Stimulated activated CD8-positive, alpha-beta memory T cell treated with anti-CD3 and anti-CD28 coated beads, Interleukin-4, amount 100 ng/mL, for 4 hours (primary cell): ENCODE measurements at regions not wholly inside any gene's neighbourhood (a gene's known extent, or its start where the extent isn't known, plus 50 kb on each side); places are given as distances from the start of the nearest gene placed in this dataset.
"Not testable (repeated sequence)": the region's sequence is repeated elsewhere in the genome, so short reads cannot be mapped to it uniquely, and the experiment has no call there.

Source experiments
- DNase-seq, 2 donors: peaks; one replicate each; pipeline ENCODE4 v3.0.0-alpha.2; 2020; ENCODE audit warnings: low read depth in 2 of 2, low spot score in 1 of 2

DNA sequence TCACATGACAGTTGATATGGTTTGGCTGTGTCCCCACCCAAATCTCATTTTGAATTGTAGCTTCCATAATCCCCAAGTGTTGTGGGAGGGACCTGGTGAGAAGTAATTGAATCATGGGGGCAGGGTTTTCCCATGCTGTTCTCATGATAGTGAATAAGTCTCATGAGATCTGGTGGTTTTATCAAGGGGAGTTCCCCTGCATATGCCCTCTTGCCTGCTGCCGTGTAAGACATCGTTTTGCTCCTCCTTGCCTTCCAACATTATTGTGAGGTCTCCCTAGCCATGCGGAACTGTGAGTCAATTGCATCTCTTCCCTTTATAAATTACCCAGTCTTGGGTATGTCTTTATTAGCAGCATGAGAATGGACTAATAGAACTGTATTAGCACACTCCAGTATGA is 382.4 kb upstream of the PODXL start:
- DNase-seq, result not testable (repeated sequence)

DNA sequence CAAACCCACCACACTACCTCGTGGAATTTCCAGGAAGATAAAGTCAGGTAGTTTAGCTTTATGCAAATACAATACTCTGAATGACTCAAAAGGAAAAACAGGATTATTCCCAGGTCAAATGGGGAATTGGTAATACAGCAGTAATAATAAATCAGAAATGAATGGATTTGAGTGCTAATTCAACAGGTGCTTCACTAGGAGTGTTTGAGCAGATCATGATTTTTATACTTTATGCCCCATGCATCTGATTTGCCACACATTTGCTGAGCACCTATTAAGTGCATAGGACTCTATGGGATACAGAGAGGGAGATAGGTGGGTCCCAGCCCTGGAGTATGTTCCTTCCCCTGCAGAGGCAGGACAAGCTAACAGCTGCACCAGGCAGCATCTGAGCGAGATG is 381.4 kb upstream of the PODXL start:
- DNase-seq, result no peak

DNA sequence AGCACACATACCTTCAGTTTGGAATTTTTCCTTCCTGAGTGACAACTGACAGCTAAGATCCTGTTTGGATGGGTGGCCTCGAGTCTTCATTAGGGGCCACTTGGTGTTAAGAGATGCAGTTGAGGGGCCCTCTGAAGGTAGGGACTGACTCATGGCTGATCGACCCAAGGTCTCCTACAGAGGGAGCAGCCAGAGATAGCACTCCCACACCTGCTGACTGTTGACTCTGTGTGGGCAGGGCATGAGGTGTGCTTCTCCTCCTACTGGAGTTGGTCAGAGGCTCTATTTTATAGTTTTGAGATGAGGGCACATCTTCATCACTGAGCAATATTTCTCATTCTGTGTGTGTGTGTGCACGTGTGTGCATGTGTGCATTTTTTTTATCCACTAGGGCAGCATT is 378.8 kb upstream of the PODXL start:
- DNase-seq, result no peak

DNA sequence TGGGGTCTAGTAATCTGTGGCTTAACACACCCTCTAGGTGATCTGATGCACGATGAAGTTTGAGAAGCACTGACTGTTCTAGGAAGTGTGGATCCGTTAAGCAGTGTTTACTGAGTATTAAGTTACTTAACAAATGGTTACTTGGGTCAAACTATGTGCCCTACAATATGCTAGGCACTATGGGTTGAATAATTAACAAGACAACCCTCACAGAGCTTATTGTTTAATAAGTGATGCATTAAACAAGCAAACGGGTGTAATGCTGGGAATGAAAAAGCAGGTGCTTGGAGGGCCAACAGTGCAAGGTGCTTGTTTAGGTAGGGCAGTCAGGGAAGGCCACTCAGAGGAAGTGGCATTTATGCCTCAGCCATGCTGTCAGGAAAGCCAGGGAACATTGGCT is 378.0 kb upstream of the PODXL start:
- DNase-seq, result no peak

DNA sequence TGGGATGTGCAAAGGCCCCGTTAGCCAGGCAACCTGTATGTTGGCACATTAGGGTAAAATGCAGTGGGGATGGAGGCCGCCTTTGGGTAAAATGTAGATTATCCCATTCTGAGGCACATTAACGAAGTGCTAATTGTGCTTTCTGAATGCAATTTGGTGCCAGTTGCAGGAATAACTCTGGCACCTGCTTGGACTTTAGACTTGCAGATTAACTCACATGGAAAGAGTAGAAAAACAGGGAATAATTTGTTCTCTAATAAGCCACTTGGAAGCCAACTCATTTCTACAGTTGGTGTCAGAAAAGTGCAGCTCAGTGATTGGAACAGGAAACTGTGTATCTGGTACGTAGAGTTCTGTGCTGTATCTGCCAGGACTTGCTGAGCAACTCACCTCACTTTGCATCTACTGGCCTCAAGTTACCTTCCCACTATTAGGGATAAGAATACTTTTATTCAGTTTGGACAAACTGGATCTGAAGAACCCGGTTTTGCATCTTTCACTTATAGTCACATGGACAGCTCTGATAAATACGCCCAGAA is 377.4 kb upstream of the PODXL start:
- no peak for DNase-seq

DNA sequence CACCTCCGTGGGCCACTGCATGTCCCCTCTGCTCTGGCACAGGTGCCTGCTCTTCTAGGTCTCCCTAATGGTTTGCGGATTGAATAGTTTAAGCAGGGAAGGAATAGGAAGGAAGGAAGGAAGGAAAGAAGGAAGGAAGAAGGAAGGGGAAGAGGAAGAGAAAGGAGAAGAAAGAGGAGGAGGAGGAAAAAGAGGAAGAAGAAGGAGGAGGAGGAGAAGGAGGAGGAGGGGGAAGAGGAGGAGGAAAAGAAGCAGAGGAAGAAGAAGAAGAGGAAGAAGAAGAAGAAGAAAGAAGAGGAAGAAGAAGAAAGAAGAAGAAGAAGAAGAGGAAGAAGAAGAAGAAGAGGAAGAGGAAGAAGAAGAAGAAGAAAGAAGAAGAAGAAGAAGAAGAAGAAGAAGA is 376.8 kb upstream of the PODXL start:
- not testable (repeated sequence) for DNase-seq

DNA sequence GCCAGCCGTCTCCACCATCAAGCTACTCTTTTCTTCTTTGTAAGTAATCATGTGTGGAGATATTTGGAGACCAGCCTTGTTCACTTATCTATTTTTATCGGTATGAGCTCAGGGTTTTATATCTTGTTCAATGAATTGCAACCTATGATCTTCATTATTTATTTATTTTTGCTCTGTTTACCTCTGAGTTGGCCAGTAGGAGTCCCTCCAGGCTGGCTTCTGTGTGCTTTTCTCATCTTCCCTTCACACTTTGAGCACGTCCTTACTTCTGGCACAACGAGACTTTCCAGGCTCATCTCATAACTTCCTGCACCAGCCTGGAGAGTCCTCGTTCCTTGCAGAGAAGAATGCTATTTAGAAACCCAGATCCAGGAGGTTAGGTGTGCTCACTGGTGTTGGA is 375.8 kb upstream of the PODXL start:
- no peak for DNase-seq

DNA sequence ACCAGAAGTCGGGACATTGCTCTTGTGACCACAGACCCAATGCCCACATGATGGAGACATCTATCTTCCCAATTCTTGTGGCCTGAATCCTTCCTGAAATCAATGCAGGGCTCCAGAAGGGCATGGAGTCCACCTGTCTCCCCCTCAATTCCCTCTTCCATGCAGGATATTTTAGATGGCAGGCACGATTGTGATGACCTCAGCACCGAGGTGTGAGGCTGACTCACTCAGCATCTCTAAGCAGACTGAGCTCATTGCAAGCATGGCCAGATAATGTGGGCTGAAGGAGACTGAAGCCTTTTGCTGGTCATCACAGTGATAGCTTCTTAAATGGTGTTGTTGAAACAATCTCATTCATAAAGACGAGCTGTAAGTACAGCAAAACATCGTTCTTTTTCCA is 374.9 kb upstream of the PODXL start:
- no peak for DNase-seq

DNA sequence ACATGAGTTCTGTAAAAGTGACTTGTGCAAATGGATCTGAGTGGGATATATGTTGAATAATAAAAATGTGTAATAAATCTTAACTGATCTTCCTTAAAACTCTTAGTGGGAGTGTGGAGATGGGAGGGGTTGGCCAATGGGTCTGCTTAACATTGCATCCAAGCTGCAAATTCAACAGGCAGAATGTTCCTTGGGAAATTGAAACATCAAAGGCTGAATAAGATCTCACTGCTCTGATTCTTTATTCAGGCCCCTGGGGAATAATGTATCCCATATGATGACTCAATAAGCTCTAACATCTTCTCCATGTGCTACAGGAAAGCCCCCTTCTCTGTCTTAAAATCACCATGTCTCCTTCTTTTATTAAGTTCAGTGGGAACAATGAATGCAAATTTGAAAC is 373.2 kb upstream of the PODXL start:
- DNase-seq, result no peak

DNA sequence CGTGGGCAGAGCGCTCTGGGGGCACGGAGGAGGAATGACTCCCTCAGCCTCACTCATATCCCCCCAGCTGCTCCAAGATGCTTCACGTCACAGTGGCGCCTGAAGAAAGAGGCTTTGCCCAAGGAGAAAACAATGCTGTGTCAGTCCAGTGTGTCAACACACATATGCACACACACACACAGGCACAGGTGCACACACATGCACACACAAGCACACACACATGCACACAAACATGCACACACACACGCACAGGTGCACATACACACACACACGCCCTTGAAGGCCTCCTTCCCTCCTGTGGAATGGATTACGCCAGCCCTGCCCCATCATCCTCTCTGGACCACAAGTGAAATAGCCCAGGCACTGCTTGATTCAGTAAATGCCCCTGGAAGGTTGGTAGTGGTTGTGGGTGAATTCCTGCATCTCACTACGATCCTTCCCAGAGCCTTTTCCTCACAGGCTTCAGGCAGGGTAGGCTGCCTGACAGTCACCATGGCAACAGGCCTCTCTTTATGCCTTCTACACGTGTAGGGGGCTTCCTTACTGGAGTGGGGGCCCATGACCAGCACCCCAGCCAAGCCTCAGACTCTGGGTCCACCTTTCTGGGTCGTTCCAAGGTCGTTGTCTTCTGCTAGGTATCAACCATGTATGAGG is 371.5 kb upstream of the PODXL start:
- DNase-seq, result no peak

DNA sequence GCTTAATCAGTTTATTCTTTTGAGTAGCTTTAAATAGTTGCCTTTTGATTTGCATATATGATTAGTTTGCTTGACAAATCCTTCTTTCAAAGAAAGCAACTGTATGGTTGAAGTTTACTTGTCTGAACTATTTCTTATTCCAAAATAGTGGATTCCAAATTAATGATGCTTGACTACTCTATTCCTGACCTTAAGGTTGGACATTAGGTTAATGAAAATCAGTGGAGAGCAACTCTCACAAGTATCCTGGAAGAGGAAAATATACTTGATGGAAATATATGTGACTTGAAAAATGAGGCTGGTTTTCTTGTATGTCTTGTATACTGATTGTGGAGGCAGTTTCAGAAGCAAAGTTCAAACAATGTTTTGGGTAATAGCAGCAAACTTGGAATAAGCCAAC is 369.2 kb upstream of the PODXL start:
- no peak for DNase-seq

DNA sequence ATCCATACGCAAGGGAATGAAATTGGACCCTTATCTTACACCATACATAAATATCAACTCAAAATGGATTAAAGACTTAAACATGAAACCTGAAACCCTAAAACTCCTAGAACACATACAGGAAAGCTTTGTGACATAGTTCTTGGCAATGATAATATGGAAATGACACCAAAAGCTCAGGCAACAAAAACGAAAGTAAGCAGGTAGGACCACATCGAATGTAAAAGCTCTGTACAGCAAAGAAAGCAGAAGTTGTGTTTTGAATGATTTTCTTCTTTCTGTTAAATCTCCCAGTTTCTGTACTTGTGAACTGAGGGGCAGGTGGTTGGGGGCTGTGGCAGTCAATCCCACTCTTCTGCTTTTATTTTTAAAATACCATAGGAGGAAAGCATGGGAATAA is 368.4 kb upstream of the PODXL start:
- no peak for DNase-seq

DNA sequence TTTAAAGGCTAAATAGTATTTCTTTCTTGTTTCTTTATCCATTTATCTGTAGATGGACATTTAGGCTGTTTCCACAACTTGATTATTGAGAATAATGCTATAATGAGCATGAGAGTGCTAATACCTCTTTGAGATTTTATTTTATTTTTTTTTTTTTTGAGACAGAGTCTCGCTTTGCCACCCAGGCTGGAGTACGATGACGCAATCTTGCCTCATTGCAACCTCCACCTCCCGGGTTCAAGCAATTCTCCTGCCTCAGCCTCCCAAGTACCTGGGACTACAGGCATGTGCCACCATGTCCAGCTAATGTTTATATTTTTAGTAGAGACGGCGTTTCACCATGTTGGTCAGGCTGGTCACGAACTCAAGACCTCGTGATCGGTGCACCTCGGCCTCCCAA is 366.5 kb upstream of the PODXL start:
- DNase-seq, result not testable (repeated sequence)

DNA sequence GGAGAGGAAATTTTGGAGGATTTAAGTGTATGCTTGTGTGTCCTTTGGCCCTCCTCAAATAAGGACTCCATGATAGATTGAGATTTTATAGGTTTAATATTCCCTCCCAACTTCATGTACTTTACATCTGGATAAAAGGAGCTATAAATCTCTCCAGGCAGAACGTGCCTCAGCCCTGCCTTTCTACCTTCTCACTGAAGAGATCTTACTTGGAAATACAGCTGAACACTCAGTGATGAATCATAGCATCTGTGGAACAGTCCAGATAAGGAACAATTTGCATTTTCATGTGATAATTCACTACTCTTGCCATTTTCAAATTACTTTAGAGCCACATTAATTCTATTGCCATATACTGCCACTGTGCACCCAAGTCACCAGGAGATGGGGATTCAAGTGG is 364.6 kb upstream of the PODXL start:
- no peak for DNase-seq

DNA sequence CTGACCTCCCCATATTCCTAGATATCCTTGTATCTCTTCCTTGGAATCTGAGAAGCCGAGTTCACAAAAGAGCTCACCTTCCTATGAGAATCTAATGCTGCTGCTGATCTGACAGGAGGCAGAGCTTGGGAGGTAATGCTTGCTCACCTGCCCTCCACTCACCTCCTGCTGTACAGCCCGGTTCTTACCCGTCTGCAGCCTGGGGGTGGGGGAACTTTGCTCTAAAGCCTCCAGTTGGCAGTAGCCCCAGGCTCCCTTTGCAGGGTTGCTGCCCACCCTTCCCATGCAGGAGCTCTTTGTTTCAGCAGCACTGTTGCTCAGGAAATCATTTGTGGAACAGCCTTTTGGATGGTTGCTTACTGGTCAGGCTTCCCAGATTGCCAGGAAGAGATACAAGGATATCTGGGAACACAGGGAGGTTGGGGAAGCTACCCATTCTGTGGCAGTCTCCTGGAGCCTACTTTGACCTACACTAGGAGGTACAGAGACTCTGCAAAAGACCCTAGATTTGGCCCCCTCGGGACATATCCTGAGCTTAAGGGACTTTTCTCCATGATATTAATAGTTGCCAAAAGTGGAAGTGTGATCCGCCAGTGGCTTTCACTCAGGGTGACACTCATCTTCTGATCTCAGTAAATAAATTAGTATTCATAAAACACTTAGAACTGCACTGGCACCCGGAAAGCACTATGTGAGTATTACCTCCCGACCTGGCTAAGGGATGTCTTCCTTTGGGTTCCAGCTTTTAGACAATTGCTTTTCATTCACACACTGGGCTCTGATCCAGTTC is 363.7 kb upstream of the PODXL start:
- no peak for DNase-seq

DNA sequence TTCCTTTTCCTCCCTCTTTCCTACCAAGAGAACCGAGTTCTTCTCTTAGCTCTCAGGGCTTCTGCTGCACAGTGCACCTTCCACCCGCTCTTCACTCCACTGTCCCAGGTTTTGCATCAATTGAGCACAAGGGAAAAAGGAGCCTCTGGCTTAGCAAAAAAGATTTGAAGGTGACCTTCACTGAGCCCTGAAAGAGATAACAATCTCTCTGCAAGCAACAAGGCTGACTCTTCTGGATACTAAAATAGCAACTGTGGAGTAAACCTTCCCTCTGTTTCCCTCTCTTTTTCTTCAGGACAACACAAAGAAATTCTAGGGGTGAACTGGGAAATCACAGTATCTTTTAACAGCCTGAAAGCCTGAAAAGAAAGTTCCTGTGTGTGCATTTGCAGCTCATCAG is 354.7 kb upstream of the PODXL start:
- no peak for DNase-seq

DNA sequence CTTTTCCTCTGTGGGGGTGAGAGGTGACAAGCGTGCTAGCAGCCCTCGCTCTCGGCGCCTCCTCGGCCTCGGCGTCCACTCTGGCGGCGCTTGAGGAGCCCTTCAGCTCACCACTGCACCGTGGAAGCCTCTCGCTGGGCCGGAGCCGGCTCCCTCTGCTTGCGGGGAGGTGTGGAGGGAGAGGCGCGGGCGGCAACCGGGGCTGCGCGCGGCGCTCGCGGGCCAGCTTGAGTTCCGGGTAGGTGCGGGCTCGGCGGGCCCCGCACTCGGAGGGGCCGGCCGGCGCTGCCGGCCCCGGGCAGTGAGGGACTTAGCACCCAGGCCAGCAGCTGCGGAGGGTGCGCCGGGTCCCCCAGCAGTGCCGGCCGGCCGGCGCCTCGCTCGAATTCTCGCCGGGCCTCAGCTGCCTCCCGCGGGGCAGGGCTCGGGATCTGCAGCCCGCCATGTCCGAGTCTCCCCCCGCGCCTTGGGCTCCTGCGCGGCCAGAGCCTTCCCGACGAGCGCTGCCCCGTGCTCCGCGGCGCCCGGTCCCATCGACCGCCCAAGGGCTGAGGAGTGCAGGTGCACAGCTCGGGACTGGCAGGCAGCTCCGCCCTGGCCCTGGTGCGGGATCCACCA is 352.8 kb upstream of the PODXL start:
- no peak for DNase-seq

DNA sequence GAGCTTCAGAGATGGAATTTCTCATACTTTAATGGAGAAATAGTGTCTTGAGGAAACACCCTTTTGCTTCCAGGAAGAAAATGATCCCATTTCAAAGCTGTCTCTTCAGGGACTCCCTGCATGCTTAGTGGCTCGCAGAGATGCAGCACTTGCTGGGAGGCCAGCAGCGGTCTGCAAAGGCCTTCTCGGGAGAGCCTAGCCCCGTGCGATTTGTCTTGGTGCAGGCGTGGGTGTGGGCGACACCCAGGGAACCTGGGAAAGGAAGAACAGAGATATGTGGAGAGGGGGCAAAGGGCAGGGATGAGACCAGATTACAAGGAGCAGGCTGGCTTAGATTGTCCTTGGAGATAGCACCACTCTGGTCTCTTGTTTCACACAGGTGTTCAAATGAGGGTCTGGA is 352.3 kb upstream of the PODXL start:
- DNase-seq, result no peak

DNA sequence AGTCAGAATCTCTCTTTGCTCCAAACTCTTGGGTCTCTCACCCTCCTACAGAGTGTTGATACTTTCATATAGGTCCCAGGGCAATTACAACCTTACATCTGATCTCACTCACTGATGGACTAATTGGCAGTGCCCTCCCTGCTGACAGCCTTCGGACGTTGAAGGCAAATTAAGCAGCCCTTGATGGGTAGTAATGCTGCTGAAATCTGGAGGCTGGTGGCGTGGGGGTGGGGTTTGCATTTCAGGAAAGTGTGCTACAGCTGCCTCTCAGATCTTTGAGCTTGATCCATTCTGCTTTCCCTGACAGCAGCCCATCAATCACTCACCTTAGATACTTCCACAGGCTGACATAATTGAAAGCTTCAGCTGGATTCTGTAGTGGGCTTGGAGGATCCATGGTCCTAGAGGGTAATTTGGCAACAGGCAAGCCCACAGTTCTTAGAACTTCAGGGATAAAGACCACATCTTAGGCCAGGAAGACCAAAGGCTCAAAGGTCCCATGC is 349.1 kb upstream of the PODXL start:
- DNase-seq, result no peak

DNA sequence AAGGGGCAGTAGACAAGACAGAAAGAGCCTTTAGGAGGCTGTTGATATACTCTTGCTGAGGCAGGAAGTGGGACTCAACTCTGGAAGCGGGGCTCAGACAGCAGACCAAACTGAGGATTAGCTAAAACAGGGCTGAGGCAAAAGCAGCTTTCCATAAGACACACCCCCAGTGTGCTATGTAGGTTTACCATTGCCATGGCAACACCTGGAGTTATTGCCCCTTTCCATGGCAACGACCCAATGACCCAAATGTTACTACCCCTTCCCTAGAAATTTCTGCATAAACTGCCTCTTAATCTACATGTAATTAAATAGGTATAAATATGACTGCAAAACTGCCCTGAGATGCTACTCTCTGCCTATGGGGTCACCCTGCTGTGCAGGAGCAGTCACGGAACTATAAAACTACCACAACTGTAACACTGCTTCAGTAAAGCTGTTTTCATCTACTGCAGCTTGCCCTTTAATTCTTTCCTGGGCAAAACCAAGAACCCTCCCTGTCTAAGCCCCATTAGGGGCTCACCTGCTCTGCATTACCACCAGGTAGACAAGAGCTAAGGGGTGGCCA is 348.4 kb upstream of the PODXL start:
- DNase-seq, result no peak

DNA sequence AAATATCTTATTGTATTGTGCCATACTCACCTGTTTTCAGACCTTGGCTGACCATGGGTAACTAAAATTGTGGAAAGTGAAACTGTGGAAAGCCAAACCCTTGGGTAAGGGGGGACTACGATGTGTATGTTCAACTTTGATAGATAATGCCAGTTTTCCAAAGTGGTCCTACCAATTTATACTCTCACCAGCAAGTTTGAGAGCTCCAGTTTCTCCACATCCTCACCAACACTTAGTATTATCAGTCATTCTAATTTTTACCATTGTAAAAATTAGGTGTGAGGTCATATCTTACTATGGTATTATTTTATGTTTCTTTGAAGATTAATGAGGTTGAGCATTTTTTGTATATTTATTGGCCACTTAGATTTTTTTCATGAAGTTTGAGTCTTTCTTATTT is 346.9 kb upstream of the PODXL start:
- no peak for DNase-seq

DNA sequence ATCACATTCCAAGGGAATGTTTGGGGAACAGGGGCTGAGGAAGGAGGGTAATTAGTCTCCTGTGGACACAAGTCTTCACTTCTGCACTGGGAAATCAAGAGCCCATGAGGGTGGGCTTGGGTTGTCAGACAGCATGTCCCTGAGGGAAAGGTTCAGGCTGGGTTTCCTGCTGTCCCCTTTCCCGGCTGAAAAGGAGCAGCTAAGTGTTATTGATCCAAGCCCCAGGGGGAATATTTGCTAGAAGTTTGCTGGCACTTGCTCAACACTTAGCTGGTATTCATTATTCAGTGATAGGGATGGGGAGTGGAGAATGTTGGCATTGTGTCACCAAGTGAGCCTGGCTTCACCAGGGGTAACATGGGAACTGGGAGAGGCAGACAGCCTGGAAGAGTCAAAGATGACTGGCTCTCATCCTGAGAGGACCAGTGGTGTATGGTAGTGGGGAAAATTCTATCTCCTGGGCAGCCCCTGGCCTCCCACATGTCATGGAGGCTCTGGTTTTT is 344.4 kb upstream of the PODXL start:
- DNase-seq, result no peak
